22Rv1 (cell line): ENCODE measurements at regions not wholly inside any gene's neighbourhood (a gene's known extent, or its start where the extent isn't known, plus 50 kb on each side); places are given as distances from the start of the nearest gene placed in this dataset.
"Not testable (repeated sequence)": the region's sequence is repeated elsewhere in the genome, so short reads cannot be mapped to it uniquely, and the experiment has no call there.

Experiments
- H3K27ac ChIP-seq: fragments of 450-650 bp; 2 replicates; pipeline ENCODE4 v1.5.1; 2017
- ZFX ChIP-seq: fragments of 450-650 bp; IDR thresholded peaks from 2 replicates; pipeline ENCODE4 v1.6.1; 2017; ENCODE audit warnings: antibody characterized with exemption, borderline replicate concordance
- TF ChIP-seq, protein P1 (sequence below): fragments of 450-650 bp; IDR thresholded peaks from 2 replicates; pipeline ENCODE4 v1.5.1; 2017; ENCODE audit warnings: mild to moderate bottlenecking

DNA sequence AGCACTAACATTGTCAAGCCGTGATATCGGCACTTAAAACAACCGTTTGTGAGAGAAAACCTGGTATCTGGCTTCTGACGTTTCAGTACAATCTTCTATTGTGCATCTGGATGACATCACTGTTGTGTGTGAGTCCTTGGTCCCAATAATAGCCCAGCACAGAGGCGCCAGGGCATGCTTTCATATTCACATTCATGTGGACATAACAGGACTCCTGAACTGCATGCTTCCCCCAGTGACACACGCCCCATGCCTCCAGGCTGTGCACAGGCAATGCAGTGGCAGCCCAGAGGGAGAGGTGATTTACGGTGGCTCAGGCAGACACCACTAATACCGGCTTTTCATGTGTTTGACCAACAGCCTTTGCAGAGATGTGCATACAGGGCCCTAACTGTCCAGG lies 58.1 kb downstream of the MRPL57 start:
- TF ChIP-seq, protein P1, sequence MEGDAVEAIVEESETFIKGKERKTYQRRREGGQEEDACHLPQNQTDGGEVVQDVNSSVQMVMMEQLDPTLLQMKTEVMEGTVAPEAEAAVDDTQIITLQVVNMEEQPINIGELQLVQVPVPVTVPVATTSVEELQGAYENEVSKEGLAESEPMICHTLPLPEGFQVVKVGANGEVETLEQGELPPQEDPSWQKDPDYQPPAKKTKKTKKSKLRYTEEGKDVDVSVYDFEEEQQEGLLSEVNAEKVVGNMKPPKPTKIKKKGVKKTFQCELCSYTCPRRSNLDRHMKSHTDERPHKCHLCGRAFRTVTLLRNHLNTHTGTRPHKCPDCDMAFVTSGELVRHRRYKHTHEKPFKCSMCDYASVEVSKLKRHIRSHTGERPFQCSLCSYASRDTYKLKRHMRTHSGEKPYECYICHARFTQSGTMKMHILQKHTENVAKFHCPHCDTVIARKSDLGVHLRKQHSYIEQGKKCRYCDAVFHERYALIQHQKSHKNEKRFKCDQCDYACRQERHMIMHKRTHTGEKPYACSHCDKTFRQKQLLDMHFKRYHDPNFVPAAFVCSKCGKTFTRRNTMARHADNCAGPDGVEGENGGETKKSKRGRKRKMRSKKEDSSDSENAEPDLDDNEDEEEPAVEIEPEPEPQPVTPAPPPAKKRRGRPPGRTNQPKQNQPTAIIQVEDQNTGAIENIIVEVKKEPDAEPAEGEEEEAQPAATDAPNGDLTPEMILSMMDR, result no peak
- TF ChIP-seq ZFX, result no peak
- no peak overlapping the region for H3K27ac ChIP-seq

DNA sequence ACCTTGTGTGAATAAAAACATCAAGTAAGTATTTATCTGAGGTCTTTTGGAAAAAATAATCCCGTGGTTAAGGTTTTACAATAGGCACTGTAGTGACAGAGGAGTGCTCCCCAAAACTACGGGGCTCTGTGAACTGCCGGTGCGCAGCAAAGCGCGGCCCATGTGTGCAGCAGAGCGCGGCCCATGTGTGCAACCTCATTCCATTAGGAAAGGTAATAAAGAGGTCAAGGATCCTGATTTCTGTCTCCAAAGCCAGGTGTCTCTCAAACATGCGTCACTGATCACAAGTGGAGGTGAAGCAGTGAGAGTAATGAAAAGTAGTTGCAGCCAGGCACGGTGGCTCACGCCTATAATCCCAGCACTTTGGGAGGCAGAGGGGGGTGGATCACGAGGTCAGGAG lies 58.7 kb downstream of the MRPL57 start:
- no peak for TF ChIP-seq ZFX
- TF ChIP-seq, protein P1, result no peak
- H3K27ac ChIP-seq, result no peak overlapping the region

DNA sequence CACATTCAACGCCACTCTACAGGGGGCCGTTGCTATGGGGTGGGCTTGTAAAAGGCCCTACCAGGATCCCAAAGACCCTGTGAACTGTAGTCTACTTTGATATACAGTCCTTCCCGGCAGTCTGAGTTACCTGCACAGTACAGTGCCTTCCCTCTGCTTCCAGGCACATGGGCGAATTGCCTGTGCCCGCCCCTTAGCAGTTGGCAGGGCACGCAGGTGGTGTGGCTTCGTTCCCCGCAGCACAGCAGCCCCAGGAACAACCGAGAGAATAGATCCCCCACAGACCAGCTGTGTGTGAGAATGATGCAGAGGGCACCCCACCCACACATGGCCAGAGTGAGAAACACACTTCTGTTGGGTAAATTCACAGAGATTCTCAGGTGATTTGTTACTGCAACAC lies 60.6 kb downstream of the MRPL57 start:
- TF ChIP-seq, protein P1, result no peak
- TF ChIP-seq ZFX, result no peak
- no peak overlapping the region for H3K27ac ChIP-seq

DNA sequence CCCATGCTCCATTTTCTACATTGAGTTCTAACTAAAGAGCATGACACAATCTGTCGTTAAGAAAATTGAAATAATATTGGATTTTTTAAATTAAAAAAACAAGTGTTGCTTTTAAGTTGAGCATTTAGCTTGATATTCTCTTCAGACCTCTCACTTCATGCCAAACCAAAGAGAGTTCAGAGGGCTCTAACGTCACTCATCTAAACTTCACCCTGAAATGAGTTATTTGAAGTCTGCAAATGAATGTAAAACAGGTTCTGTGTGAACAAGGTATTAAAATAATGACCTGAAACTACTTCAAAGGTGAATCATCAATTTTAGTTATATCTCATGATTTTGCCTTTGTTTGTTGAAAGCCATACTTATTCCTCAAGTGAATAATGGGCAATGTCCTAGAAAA lies 61.8 kb downstream of the MRPL57 start:
- TF ChIP-seq ZFX, result no peak
- H3K27ac ChIP-seq, result no peak overlapping the region

DNA sequence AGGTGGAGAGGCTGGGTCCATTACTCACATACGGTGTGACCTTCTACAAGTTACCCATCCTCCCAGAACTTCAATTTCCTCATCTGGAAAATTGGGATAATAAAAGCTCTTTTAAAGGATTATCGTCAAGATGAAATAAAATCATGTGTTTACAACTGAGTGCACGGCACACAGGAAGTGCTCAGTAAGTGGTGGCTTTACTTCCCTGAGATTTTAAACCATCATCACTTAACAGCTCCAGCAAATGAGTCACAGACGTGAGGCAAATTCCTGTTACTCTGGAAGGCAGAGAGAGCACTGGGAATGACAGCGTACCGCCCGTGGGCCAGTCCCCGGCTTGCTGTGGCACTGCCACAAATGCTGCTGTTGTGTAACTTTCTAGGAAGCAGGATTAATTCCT lies 64.1 kb downstream of the MRPL57 start:
- TF ChIP-seq, protein P1, result no peak
- TF ChIP-seq ZFX, result no peak

DNA sequence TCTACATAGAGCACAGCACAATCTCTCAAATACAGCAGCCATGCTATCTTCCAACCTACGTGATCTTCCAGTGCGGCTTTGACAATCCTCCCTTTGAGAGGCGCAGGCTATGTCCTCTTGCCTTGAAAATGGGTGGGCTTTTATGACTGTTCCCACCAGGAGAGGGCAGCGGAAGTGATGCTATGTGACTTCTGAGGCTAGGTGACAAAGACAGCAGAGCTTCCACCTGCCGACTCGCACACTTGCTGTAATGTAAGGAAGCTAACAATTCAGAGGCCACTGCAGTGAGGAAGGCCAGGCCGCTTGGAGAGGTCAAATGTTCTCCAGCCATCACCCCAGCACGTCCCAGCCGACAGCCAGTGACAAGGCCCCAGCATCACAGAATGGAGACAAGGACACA lies 65.8 kb downstream of the MRPL57 start:
- no peak for TF ChIP-seq ZFX
- TF ChIP-seq, protein P1, result no peak
- H3K27ac ChIP-seq, result no peak overlapping the region

More for the DNA sequence above, 64.1 kb downstream of the MRPL57 start:
- no peak overlapping the region for H3K27ac ChIP-seq

DNA sequence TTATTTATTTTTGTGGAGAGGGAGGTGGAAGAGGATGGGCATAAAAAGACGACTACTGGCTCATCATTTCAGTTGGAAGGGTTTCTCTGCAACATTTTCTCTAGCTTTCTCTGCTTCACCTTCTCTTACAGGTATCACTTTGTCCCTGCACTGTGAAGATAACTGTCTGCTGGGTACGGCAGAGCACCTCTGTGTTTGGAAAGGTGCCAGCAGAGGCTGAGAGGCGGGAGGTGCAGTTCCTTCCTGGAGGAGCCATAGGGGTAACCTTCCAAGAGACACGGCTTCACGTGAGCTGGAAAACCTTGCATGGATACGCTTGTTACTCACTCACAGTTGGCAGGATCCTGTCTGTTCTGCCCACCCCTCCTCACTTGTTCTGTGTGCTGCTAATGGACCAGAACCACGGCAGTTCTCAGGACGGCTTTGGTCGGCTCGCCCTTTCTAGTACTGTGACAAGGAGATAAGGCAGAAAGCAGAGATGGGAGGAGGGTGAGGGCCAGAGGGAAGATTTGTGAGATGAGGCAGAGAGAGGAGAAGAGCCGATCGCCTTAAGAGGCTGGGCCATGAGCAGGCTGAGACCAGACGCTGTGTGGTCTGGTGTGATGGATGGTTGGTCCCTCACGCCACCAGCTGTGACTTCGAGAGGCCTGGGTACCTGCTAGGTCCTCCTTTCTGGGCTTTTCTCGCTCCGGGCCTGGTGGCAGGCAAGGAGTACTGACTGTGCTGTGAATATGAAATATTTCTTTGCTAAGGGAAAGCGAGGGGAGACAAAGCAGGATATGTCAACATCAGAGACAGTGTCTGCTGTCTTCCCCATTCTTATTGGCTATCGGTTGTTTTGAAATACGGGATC lies 66.8 kb downstream of the MRPL57 start:
- H3K27ac ChIP-seq, result no peak overlapping the region
- TF ChIP-seq ZFX, result no peak
- TF ChIP-seq, protein P1, result no peak

DNA sequence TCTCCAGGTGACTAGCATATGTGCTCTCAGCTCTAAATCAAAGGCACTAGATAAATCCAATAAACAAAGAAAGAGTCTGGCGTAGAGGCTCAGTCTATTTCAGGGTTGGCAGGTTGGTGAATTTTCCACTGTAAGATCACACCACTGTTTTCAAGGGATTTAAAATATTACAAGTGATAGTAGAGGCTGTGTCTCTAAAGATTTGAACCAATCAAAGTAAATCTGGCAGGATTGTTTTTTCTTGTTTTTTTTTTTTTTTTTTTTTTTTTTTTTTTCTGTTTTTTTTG lies 67.4 kb downstream of the MRPL57 start:
- not testable (repeated sequence) for H3K27ac ChIP-seq
